ENCODE measurements at regions not wholly inside any gene's neighbourhood (a gene's known extent, or its start where the extent isn't known, plus 50 kb on each side); places are given as distances from the start of the nearest gene placed in this dataset.

- TF ChIP-seq REST (IDR thresholded peaks at IDR 0.05; ENCODE audit: low read depth, low read length) = no peak
Observed at GRCh38 chr6:102407886-102408741, 1014.6 kb downstream of the GRIK2 start (continued).

- Histone ChIP-seq H3K9me3 (no peaks in the 10 kb centered on the region), H3K36me3 (replicated peaks in 1 of 2; ENCODE audit: control insufficient read depth in 1 of 2, insufficient read depth in 2 of 2, low read length in 1 of 2) (no peaks in the 10 kb centered on the region), H3K4me2 (no peak overlapping the region), H3K27me3 (ENCODE audit: insufficient read depth) (no peaks in the 10 kb centered on the region), H4K20me1 (ENCODE audit: insufficient read depth) (no peaks in the 10 kb centered on the region), H3K4me3 (ENCODE audit: low read depth in 2 of 2, low read length in 1 of 2) (no peak overlapping the region), H3F3A (replicated peaks; ENCODE audit: insufficient read depth) (no peaks in the 10 kb centered on the region), H3K27ac (ENCODE audit: low read depth in 2 of 2, low read length in 1 of 2) (no peak overlapping the region), H3K79me2 (ENCODE audit: insufficient read depth) (no peaks in the 10 kb centered on the region), H3K9ac (no peak overlapping the region), H3K4me1 (ENCODE audit: control insufficient read depth in 1 of 2, insufficient read depth in 2 of 2, low read depth in 1 of 2, low read length in 1 of 2) (no peaks in the 10 kb centered on the region), H2AFZ (ENCODE audit: low read depth) (no peak overlapping the region), H3K9me2 (no peaks in the 10 kb centered on the region)
- ChIA-PET CTCF (interaction anchor here (1.9 kb wide), 1 partner anchor 20 kb away, joined by 4 read pairs; no protein-coding TSS in a partner anchor), POLR2A (no interaction called here)
- TF ChIP-seq NRF1 (IDR thresholded peaks at IDR 0.05; ENCODE audit: low read depth, low read length) = no peak
- no peak for TF ChIP-seq RXRA (IDR thresholded peaks at IDR 0.05; ENCODE audit: borderline replicate concordance, low read depth)
- TF ChIP-seq MAX (IDR thresholded peaks at IDR 0.05; ENCODE audit: low read depth) = no peak
- TF ChIP-seq JUND (IDR thresholded peaks at IDR 0.05) = no peak
- 57% methylated on average over 1 of the region's 1 CpG for WGBS (ENCODE audit: low lambda C conversion rate)
- DNase-seq = no peak
Observed at GRCh38 chr6:102405860-102406259, 1012.4 kb downstream of the GRIK2 start.

- no peaks in the 10 kb centered on the region for H3K9me2 ChIP-seq
- H3K9me3 ChIP-seq = no peaks in the 10 kb centered on the region
Observed at GRCh38 chr6:102402635-102403329, 1009.3 kb downstream of the GRIK2 start.

More at GRCh38 chr6:102402635-102403329, 1009.3 kb downstream of the GRIK2 start:
- Histone ChIP-seq H3K4me1 (ENCODE audit: control insufficient read depth in 1 of 2, insufficient read depth in 2 of 2, low read depth in 1 of 2, low read length in 1 of 2) (no peaks in the 10 kb centered on the region), H2AFZ (ENCODE audit: low read depth) (no peak overlapping the region), H3F3A (replicated peaks; ENCODE audit: insufficient read depth) (no peaks in the 10 kb centered on the region), H3K27ac (ENCODE audit: low read depth in 2 of 2, low read length in 1 of 2) (no peak overlapping the region), H4K20me1 (ENCODE audit: insufficient read depth) (no peaks in the 10 kb centered on the region), H3K27me3 (ENCODE audit: insufficient read depth) (no peaks in the 10 kb centered on the region), H3K36me3 (replicated peaks in 1 of 2; ENCODE audit: control insufficient read depth in 1 of 2, insufficient read depth in 2 of 2, low read length in 1 of 2) (no peaks in the 10 kb centered on the region), H3K79me2 (ENCODE audit: insufficient read depth) (no peaks in the 10 kb centered on the region), H3K4me2 (no peak overlapping the region), H3K4me3 (ENCODE audit: low read depth in 2 of 2, low read length in 1 of 2) (no peak overlapping the region), H3K9ac (no peak overlapping the region)
- WGBS (ENCODE audit: low lambda C conversion rate) = 57% methylated on average over 2 of the region's 2 CpGs
- no peak for TF ChIP-seq SIN3A (IDR thresholded peaks at IDR 0.05; ENCODE audit: borderline replicate concordance, low read depth, low read length)
- no peak for TF ChIP-seq NFIC (IDR thresholded peaks at IDR 0.05; ENCODE audit: borderline replicate concordance)
- no peak for TF ChIP-seq FOXM1 (IDR thresholded peaks at IDR 0.05; ENCODE audit: low read depth)
- no peak for TF ChIP-seq FOSL2 (IDR thresholded peaks at IDR 0.05; ENCODE audit: borderline replicate concordance, low read depth)
- TF ChIP-seq YY1 (IDR thresholded peaks at IDR 0.05; ENCODE audit: low read depth) = no peak
- no peak for TF ChIP-seq MAX (IDR thresholded peaks at IDR 0.05; ENCODE audit: low read depth)
- no peak for TF ChIP-seq EZH2phosphoT487 (IDR thresholded peaks at IDR 0.05; ENCODE audit: borderline replicate concordance, low read depth)
- no peak for TF ChIP-seq CHD2 (IDR thresholded peaks at IDR 0.05; ENCODE audit: low read length, partially characterized antibody)
- no peak for TF ChIP-seq EP300 (IDR thresholded peaks at IDR 0.05; ENCODE audit: borderline replicate concordance in 1 of 2, low read depth in 1 of 2, low read length in 1 of 2)
- ChIA-PET POLR2A (no interaction called here), CTCF (no interaction called here)
- no peak for DNase-seq
